ENCODE measurements at regions not wholly inside any gene's neighbourhood (a gene's known extent, or its start where the extent isn't known, plus 50 kb on each side); places are given as distances from the start of the nearest gene placed in this dataset.

DNA sequence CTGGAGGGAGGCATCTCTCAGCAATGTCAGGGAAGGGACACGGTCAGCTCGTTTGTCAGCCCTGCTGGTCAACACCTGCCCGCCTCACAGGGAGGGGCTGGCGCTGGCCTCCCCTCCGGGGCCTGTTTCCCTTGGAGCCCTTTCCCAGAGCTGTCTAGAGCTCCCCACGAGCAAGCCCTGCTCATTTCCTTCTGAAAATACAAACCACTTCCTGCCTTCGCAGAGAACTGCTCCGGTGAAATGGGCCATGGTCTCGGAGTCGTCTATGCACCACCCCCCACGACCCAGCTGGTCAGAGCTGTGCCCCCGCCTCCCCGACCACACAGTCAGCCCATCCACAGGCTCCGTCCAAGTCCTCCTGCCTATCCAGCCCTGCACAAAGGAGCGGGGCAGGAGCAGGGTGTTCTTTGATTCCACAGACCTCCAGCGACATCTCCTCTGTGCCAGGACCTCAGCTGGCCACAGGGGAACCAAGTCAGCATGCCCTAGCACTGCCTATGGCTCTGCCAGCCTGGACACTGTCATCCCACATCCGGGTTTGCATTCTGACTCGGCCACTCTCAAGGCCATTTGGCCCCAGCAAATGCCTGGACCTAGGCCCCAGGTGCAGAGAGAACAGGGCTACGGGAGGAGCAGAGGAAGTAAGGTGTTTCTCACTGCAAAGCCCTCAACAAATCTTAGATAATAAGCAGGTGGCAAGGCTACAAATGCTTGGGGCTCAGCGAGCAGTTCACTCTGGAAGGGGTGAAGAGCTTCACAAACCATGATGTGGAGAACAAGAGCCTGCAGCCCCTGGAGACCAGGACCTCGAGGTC is 82.1 kb upstream of the WNT11 start:
- TF ChIP-seq, protein P1, sequence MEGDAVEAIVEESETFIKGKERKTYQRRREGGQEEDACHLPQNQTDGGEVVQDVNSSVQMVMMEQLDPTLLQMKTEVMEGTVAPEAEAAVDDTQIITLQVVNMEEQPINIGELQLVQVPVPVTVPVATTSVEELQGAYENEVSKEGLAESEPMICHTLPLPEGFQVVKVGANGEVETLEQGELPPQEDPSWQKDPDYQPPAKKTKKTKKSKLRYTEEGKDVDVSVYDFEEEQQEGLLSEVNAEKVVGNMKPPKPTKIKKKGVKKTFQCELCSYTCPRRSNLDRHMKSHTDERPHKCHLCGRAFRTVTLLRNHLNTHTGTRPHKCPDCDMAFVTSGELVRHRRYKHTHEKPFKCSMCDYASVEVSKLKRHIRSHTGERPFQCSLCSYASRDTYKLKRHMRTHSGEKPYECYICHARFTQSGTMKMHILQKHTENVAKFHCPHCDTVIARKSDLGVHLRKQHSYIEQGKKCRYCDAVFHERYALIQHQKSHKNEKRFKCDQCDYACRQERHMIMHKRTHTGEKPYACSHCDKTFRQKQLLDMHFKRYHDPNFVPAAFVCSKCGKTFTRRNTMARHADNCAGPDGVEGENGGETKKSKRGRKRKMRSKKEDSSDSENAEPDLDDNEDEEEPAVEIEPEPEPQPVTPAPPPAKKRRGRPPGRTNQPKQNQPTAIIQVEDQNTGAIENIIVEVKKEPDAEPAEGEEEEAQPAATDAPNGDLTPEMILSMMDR (IDR thresholded peaks at IDR 0.05; ENCODE audit: insufficient read depth, low read length, poor library complexity, severe bottlenecking): no peak
- no peak overlapping the region for H3K4me3 ChIP-seq (ENCODE audit: low read depth, low read length)
- no peaks in the 10 kb centered on the region for H3K36me3 ChIP-seq (ENCODE audit: control insufficient read depth, insufficient read depth, low read length)
- no peak for DNase-seq (ENCODE audit: low read depth)
- peaks cover 32% of the 10 kb centered on the region for H3K27me3 ChIP-seq (ENCODE audit: control insufficient read depth, insufficient read depth, low read length)

DNA sequence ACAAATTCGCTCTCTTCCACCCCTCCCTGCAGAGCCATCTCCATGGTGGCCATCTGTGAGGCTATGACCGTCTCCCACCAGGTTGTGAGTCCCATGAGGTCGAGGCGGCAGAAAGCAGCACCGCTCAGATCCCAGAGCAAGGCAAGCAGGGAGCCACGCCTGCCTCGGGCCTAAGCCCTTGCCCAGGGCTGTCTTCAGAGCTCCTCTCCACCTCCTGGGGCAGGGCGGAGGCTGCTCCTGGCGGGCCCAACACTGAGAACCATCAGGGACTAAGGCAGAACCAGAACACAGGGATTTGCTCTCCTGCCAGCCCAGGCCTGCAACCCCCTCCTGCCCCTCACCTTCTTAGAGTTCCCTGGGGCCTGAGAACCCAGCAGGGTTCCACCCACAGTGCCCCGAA is 80.9 kb upstream of the WNT11 start:
- TF ChIP-seq, protein P1 (IDR thresholded peaks at IDR 0.05; ENCODE audit: insufficient read depth, low read length, poor library complexity, severe bottlenecking): no peak
- Histone ChIP-seq H3K27me3 (ENCODE audit: control insufficient read depth, insufficient read depth, low read length) (peaks cover 40% of the 10 kb centered on the region), H3K36me3 (ENCODE audit: control insufficient read depth, insufficient read depth, low read length) (no peaks in the 10 kb centered on the region), H3K4me3 (ENCODE audit: low read depth, low read length) (no peak overlapping the region)
- no peak for DNase-seq (ENCODE audit: low read depth)

DNA sequence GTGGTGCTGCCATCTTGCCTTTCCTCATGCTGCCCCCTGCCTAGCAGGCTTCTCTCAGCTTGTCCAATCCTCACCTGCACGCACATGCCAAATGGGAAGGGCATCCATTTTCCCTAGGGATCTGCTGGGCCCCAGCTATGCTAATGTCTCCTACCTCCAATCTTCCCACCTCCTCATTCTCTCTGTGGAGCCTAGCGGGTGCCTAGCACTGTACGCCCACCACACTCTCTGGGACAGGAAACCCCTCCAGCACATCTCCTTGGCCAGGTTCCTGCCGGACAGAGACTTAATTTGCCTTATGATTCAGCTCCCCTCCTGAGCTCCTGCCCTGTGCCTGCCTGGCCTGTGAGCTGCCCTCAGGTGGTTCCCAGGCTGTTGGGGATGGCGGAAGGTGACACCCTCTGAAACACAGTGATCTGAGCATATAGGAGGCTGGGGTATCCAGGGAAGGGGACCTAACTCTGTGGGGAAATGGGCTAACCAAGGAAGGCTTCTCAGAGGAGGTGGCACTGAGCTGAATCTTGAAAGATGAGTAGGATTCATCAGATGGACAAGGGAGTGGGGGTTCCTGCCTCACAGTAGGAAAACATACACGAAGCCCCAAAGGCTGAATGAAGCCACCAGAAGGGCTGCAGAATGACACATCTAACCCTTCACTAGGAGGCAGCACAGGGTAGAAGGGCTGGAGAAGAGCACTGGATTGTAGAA is 79.2 kb upstream of the WNT11 start:
- H3K36me3 ChIP-seq (ENCODE audit: control insufficient read depth, insufficient read depth, low read length): no peaks in the 10 kb centered on the region
- no peak overlapping the region for H3K4me3 ChIP-seq (ENCODE audit: low read depth, low read length)
- DNase-seq (ENCODE audit: low read depth): no peak
- H3K27me3 ChIP-seq (ENCODE audit: control insufficient read depth, insufficient read depth, low read length): peaks cover 50% of the 10 kb centered on the region
- TF ChIP-seq, protein P1 (IDR thresholded peaks at IDR 0.05; ENCODE audit: insufficient read depth, low read length, poor library complexity, severe bottlenecking): no peak

DNA sequence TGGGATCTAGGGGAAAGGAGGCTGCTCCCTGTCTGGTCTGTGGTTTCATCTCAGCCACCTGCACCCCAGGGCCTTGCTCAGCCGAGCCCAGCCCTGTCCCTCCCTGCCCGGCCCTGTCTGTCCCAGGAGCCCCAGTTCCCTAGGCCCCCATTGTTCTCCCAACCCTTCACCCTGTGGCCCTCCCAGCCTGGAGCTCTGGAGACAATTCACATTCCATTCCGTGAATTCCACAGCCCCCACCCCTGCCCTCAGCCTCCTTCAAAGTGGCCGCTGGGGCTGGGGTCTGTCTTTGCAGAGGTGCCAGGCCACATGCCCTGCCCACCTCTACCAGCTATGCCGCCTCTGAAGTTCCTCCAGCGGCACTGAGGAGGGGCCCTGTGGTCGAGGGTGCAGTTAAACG is 77.9 kb upstream of the WNT11 start:
- Histone ChIP-seq H3K27me3 (ENCODE audit: control insufficient read depth, insufficient read depth, low read length) (peaks cover 59% of the 10 kb centered on the region), H3K4me3 (ENCODE audit: low read depth, low read length) (no peak overlapping the region), H3K36me3 (ENCODE audit: control insufficient read depth, insufficient read depth, low read length) (no peaks in the 10 kb centered on the region)
- DNase-seq (ENCODE audit: low read depth): no peak
- TF ChIP-seq, protein P1 (IDR thresholded peaks at IDR 0.05; ENCODE audit: insufficient read depth, low read length, poor library complexity, severe bottlenecking): no peak

DNA sequence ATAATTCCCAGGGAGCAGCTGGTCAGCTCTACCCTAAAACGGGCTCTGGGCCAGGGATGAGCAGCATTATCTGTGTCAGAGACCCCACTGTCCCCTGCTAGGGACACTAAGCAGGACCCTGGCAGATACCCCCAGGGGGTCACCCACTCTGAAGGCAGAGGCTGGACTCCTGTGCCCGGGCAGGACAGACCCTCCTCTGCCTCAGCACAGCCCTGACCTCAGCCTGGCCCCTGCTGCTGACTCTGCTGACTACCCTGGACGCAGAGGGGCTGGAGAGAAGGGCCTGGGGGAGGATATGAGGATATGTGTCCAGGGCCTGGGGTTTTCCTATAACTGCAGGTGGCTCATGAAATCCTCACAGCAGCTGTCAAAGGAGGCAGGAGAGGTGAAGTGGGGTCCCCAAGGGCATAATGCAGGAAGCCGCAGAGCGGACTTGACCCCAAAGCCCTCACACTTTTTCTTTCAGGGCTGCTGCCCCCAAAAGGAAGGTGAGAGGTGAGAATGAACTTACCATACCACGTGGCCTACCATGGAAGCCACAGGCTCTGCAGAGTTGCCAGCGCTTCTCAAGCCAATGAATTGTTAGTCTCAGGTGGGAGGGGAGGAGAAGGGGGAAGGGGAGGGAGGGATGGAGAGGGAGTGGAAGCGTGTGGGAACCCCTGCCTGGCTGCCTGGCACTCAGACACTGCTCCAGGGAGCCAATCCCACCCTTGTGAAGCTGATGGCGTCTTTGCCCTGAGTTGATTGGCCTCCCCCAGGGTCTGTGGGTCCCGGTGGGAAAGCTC is 76.7 kb upstream of the WNT11 start:
- Histone ChIP-seq H3K36me3 (ENCODE audit: control insufficient read depth, insufficient read depth, low read length) (no peaks in the 10 kb centered on the region), H3K4me3 (ENCODE audit: low read depth, low read length) (no peak overlapping the region), H3K27me3 (ENCODE audit: control insufficient read depth, insufficient read depth, low read length) (peaks cover 56% of the 10 kb centered on the region)
- TF ChIP-seq, protein P1 (IDR thresholded peaks at IDR 0.05; ENCODE audit: insufficient read depth, low read length, poor library complexity, severe bottlenecking): no peak
- DNase-seq (ENCODE audit: low read depth): no peak

Data from kidney epithelial cell (primary cell).